Left ventricle myocardium inferior (tissue), 1 donor: ENCODE measurements at regions not wholly inside any gene's neighbourhood (a gene's known extent, or its start where the extent isn't known, plus 50 kb on each side); places are given as distances from the start of the nearest gene placed in this dataset.

Experiments used
- DNase-seq: peaks from one replicate; pipeline ENCODE4 v3.0.0-alpha.2; 2020
- H3K27ac ChIP-seq: fragments of 200-600 bp; replicated peaks from 2 replicates; pipeline ENCODE4 v1.8.0; 2021
- H3K27me3 ChIP-seq: fragments of 200-600 bp; 2 replicates; pipeline ENCODE4 v1.8.0; 2021; ENCODE audit warnings: low read depth
- H3K36me3 ChIP-seq: fragments of 200-600 bp; 2 replicates; pipeline ENCODE4 v1.8.0; 2021
- H3K4me1 ChIP-seq: fragments of 200-600 bp; 2 replicates; pipeline ENCODE4 v1.8.0; 2021
- H3K4me3 ChIP-seq: fragments of 200-600 bp; 2 replicates; pipeline ENCODE4 v1.8.0; 2021; ENCODE audit warnings: mild to moderate bottlenecking, moderate library complexity
- H3K9me3 ChIP-seq: fragments of 200-600 bp; replicated peaks from 2 replicates; pipeline ENCODE4 v1.8.0; 2021
- intact Hi-C: fragments of 100-400 bp; cut with micrococcal nuclease; formaldehyde crosslinking; loops from one replicate; pipeline ENCODE4 v1.11.0; 2022
- TF ChIP-seq, protein P1 (sequence below): fragments of 200-600 bp; IDR thresholded peaks from 2 replicates; pipeline ENCODE4 v1.8.0; 2021; ENCODE audit warnings: antibody characterized with exemption, mild to moderate bottlenecking, borderline replicate concordance
- donor health status: DM: no; HTN: yes; CAD: no; lungs with severe emphysema.

- TF ChIP-seq, protein P1, sequence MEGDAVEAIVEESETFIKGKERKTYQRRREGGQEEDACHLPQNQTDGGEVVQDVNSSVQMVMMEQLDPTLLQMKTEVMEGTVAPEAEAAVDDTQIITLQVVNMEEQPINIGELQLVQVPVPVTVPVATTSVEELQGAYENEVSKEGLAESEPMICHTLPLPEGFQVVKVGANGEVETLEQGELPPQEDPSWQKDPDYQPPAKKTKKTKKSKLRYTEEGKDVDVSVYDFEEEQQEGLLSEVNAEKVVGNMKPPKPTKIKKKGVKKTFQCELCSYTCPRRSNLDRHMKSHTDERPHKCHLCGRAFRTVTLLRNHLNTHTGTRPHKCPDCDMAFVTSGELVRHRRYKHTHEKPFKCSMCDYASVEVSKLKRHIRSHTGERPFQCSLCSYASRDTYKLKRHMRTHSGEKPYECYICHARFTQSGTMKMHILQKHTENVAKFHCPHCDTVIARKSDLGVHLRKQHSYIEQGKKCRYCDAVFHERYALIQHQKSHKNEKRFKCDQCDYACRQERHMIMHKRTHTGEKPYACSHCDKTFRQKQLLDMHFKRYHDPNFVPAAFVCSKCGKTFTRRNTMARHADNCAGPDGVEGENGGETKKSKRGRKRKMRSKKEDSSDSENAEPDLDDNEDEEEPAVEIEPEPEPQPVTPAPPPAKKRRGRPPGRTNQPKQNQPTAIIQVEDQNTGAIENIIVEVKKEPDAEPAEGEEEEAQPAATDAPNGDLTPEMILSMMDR, result no peak
- no peaks in the 10 kb centered on the region for H3K36me3 ChIP-seq
- H3K4me1 ChIP-seq, result peaks cover 7% of the 10 kb centered on the region
- no peak for DNase-seq
- no peaks in the 10 kb centered on the region for H3K9me3 ChIP-seq
- no peak overlapping the region for H3K4me3 ChIP-seq
- intact Hi-C loops, result no loop called here
- H3K27me3 ChIP-seq, result no peaks in the 10 kb centered on the region
- H3K27ac ChIP-seq, result no peak overlapping the region
These were observed 55.4 kb downstream of the XCL1 start for GRCh38 chr1:168631671-168632400.

DNA sequence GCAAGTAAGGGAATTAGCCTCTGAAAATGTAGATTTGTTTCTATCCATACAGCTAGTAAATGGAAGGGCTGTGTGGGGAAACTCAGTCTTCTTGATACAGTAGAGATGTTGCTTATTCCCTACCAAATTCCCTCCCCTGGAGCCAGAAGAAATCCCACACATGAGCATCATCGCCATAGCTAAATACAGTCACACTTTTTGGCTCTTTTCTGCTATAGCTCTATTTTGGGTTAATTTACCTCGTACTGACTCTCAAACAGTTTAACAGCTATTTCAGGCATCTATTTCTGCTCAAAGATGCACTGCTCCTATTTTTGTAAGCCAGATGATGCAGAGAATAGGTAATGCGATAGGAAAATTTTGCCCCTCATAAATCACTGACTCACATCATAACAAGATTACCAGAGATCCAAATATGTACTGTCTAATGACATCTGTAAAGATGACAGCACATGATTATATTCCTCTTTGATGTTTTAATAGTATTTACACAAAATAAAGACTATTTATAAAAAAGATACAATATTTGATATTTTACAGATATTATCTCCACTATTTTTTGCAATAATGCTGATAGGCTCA is 58.6 kb downstream of the XCL1 start:
- intact Hi-C loops, result no loop called here
- TF ChIP-seq, protein P1, result no peak
- Histone ChIP-seq H3K27ac (peak overlapping the region; percentile 84), H3K36me3 (no peaks in the 10 kb centered on the region), H3K9me3 (no peaks in the 10 kb centered on the region), H3K4me1 (peaks cover 14% of the 10 kb centered on the region), H3K27me3 (no peaks in the 10 kb centered on the region), H3K4me3 (no peak overlapping the region)
- no peak for DNase-seq

GRCh38 chr1:168636200-168636599 is 59.8 kb downstream of the XCL1 start:
- Histone ChIP-seq H3K36me3 (no peaks in the 10 kb centered on the region), H3K9me3 (no peaks in the 10 kb centered on the region), H3K4me1 (peaks cover 14% of the 10 kb centered on the region), H3K27ac (peak overlapping the region; percentile 84), H3K27me3 (no peaks in the 10 kb centered on the region), H3K4me3 (no peak overlapping the region)
- TF ChIP-seq, protein P1, result peak; percentile 43
- DNase-seq, result no peak
- intact Hi-C loops, result no loop called here

DNA sequence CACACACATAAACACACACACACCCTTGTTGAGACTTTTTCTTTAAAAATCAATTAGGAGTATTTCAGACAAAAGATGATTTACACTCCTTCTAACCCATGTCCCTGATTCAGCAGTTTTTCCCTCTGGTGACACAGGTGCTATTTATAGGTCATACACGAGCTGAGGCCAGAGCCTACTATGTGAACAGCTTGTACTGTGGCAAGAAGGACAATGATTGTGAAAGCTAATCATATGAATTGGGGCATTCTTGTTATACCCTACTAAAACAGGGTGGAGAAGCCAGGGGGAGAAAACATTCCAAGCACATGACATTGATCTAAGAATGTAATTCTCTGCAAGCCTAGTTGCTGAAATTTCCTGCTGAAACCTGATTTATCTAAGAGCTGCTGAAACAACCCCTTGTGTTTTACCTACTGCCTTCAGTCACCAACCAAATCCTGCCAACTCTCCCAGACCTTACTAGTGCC is 60.3 kb downstream of the XCL1 start:
- TF ChIP-seq, protein P1, result no peak
- DNase-seq, result no peak
- H3K4me1 ChIP-seq, result peaks cover 14% of the 10 kb centered on the region
- H3K4me3 ChIP-seq, result no peak overlapping the region
- no peaks in the 10 kb centered on the region for H3K9me3 ChIP-seq
- H3K27ac ChIP-seq, result peak overlapping the region; percentile 84
- intact Hi-C loops, result no loop called here
- no peaks in the 10 kb centered on the region for H3K27me3 ChIP-seq
- H3K36me3 ChIP-seq, result no peaks in the 10 kb centered on the region

DNA sequence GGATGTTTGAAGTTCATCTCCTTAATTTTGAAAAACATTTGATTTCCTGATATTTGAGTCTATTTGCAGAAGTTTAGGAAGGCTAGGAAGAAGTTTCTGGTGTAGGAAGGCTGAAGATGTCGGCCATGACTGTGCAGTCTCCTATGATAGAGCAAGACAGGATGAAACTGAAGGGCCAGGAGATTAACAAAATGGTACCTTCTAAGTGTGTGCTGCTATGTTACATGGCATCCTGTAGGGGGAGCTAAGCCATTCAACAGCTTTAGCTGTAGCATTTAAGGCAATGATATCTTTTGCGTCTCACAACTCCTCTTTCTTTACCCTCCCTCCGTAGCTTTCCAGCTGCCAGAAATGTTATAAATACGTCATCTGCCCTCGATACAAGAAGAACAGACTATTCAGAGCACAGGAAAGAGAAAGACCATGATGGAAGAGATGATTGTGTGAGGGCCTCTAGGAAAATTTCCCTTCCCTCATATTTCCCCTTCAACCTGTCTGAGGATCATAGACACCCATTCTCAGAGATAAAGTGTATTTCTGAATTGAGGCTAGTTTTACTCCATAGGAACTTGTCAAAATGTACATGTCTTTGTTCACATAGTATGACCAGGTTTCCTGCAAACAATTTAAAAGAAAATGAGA is 61.1 kb downstream of the XCL1 start:
- no peak for DNase-seq
- H3K9me3 ChIP-seq, result no peaks in the 10 kb centered on the region
- H3K36me3 ChIP-seq, result no peaks in the 10 kb centered on the region
- H3K4me3 ChIP-seq, result no peak overlapping the region
- no peaks in the 10 kb centered on the region for H3K27me3 ChIP-seq
- intact Hi-C loops, result no loop called here
- TF ChIP-seq, protein P1, result peak; percentile 64
- H3K4me1 ChIP-seq, result peaks cover 14% of the 10 kb centered on the region
- H3K27ac ChIP-seq, result peak overlapping the region; percentile 84
